ENCODE measurements at regions not wholly inside any gene's neighbourhood (a gene's known extent, or its start where the extent isn't known, plus 50 kb on each side); places are given as distances from the start of the nearest gene placed in this dataset.

GRCh38 chr3:15973414-15973813 is 175.6 kb upstream of the ANKRD28 start:
- TF ChIP-seq BHLHE40 (IDR thresholded peaks at IDR 0.05; ENCODE audit: borderline replicate concordance) (no peak), SUZ12 (IDR thresholded peaks at IDR 0.05) (no peak), L3MBTL2 (conservative IDR thresholded peaks at IDR 0.05) (no peak), FOXK2 (IDR thresholded peaks at IDR 0.05) (no peak), TARDBP (IDR thresholded peaks at IDR 0.05) (no peak), ELF4 (IDR thresholded peaks at IDR 0.05) (no peak), FOXM1 (IDR thresholded peaks at IDR 0.05; ENCODE audit: borderline replicate concordance) (no peak), ARNT (IDR thresholded peaks at IDR 0.05) (no peak), HDGF (IDR thresholded peaks at IDR 0.05; ENCODE audit: borderline replicate concordance) (no peak), NFRKB (IDR thresholded peaks at IDR 0.05) (no peak), LEF1 (IDR thresholded peaks at IDR 0.05; ENCODE audit: borderline replicate concordance) (no peak)

All from HEK293T (cell line).